GM12891 (cell line): ENCODE measurements at regions not wholly inside any gene's neighbourhood (a gene's known extent, or its start where the extent isn't known, plus 50 kb on each side); places are given as distances from the start of the nearest gene placed in this dataset.

ENCODE experiments used
- PAX5 ChIP-seq: IDR thresholded peaks from 2 replicates; pipeline ENCODE4 v1.6.1; 2011; ENCODE audit warnings: low read length, moderate library complexity, mild to moderate bottlenecking; ENCODE audit not compliant: insufficient read depth, severe bottlenecking
- POLR2A ChIP-seq: IDR thresholded peaks from 2 replicates; pipeline ENCODE4 v1.6.1; 2011; ENCODE audit warnings: low read depth, low read length, control low read depth
- POLR2AphosphoS5 ChIP-seq: IDR thresholded peaks from 2 replicates; pipeline ENCODE4 v1.6.1; 2011; ENCODE audit warnings: low read depth, low read length, control low read depth
- POU2F2 ChIP-seq: IDR thresholded peaks from 2 replicates; pipeline ENCODE4 v1.6.1; 2011; ENCODE audit warnings: low read depth, mild to moderate bottlenecking, control low read depth, low read length, moderate library complexity
- SPI1 ChIP-seq: IDR thresholded peaks from 2 replicates; pipeline ENCODE4 v1.6.1; 2011; ENCODE audit warnings: low read depth, low read length, control low read depth
- TAF1 ChIP-seq: IDR thresholded peaks from 2 replicates; pipeline ENCODE4 v1.6.1; 2011; ENCODE audit warnings: low read depth, low read length, control low read depth

DNA sequence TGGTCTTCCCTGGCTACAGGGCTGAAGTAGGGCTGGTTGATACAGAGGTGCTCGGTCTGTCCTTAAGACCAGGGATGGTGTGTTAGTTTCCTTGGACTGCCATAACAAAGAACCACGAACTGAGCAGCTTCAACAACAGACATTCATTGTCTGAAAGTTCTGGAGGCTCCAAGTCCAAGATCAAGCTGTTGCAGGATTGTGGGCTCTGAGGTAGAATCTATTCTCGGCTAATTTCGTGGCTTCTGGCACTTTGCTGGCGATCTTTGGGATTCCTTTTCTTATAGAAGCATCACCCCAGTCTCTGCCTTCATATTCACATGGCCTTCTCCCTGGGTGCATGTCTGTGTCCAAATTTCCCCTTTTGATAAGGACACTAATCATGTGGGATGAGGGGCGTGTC, 112.1 kb upstream of the ITGB1 start:
- no peak for TF ChIP-seq POLR2A
- no peak for TF ChIP-seq POLR2AphosphoS5
- no peak for TF ChIP-seq TAF1
- TF ChIP-seq POU2F2, result no peak
- TF ChIP-seq SPI1, result no peak
- TF ChIP-seq PAX5, result no peak
